HG02840 (cell line): ENCODE measurements at regions not wholly inside any gene's neighbourhood (a gene's known extent, or its start where the extent isn't known, plus 50 kb on each side); places are given as distances from the start of the nearest gene placed in this dataset.
"Not testable (repeated sequence)": the region's sequence is repeated elsewhere in the genome, so short reads cannot be mapped to it uniquely, and the experiment has no call there.

Source experiments
- ATAC-seq: cut with Tn5 transposase; IDR thresholded peaks from one replicate; pipeline ENCODE4 v1.9.1; 2021; ENCODE audit warnings: mild to moderate bottlenecking, moderate library complexity, moderate number of reproducible peaks; ENCODE audit not compliant: unreplicated experiment, low FRiP score

DNA sequence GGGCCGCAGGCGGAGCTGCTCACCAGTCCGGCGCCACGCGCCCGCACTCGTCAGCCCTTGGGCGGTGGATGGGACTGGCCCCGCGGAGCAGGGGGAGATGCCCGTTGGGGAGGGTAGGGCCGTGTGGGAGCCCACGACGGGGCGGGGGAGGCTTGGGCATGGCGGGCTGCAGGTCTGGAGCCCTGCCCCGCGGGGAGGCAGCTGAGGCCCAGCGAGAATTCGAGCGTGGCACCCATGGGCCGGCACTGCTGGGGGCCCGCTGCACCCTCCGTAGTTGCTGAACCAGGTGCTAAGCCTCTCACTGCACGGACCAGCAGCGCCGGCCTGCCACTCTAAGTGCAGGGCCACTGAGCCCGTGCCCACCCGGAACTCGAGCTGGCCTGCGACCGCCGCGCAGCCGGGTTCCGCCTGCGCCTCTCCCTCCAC lies 182.4 kb upstream of the ERBB4 start:
- no peak for ATAC-seq

DNA sequence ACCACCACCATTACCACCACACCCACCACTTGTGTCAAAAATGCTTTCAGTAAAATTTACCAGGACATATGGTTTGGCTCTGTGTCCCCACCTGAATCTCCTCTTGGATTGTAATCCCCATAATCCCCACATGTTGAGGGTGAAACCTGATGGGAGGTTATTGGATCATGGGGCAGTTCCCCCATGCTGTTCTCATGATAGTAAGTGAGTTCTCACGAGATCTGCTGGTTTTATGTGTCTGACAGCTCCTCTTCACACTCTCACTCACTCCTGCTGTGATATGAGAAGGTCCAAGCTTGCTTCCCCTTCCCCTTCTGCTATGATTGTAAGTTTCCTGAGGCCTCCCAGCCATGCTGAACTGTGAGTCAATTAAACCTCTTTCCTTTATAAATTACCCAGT lies 176.8 kb upstream of the ERBB4 start:
- ATAC-seq = not testable (repeated sequence)

DNA sequence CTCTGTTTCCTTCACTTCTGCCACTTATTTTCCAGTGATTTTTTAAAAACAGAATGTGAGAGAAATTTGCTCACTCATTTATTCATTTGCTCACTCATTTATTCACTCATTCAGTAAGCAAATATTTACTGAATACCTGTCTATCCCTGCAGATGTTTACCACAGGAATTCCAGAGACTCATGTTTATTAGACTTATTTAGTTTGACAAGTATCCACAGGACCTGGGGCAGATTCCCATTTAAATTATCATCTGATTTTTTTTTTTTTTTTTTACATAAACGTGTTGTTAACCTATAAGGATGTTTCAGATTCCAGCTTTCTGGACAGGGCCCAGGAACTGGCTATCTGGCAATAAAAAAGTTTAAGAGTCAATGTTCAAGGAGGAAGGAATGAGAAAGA lies 175.1 kb upstream of the ERBB4 start:
- no peak for ATAC-seq

DNA sequence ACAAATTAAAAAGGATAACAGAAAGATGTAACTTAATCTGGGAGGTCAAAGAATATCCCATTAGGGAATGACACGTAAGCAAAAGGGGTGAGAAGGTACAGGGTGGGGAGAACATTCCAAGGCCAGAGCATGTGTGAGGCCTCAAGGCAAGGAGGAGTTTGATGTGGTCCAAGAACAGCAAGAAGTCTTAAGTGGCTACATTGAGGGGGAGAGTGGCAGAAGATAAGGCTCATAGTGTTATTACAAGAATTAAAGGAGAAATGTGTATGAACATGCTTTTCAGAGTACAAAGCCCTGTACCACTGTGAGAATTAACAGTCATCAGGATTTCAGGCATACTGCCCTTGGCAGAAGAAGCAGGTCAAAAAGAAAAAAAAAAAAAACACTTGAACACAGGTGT lies 174.4 kb upstream of the ERBB4 start:
- no peak for ATAC-seq

DNA sequence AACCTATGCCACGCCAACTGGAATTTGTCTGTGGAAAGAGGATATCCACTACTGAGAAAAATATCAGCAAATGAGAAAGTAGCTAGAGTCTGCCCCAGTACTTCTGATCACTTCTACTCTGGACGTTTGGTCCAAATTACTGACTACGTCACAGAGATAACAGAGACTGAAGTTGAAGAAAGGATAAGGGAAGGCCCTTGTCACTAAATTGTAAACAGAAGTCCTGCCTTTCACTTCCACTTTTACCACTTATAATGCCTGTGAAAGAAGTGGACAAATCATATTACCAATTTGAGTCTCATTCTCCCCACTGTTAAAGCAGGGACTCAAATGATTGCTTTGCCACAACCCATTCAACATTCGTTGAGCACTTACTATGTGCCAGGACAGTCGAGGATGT lies 173.9 kb upstream of the ERBB4 start:
- ATAC-seq = no peak

DNA sequence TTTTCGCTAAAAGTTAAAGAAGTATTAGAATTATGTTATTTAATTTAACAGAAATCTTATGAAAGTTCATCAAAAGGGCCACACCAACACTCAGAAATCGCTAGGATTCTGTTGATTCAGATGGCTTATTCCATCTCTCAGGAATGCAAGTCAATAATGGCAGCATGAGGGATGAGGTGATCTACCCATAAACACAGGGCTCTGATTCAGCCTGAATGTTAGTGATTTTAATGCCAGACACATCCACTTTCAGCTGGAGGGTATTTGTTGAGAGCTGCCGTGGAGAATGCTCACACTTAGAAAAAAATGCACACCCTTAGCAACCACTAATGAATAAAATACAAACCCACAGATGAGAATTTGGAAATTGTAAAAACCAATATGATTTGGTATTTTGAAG lies 173.3 kb upstream of the ERBB4 start:
- no peak for ATAC-seq

DNA sequence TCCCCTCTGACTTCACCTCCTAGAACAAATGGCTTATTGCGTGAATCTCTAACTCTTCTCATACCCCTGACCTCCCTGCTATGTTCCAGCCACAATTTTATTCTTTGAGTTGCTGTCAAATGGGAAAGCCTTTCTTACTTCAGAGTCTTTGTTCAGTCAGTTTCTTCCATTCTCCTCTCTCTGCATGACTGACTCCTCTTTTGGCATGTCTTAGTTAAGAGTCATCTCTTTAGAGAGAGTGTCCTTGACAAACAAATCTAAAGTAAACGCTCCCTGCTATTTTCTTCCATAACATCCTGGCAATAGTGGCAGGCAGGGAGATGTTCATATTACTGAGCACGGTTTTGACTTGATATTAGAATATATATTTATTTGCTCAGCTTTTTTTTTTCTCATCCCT lies 170.7 kb upstream of the ERBB4 start:
- no peak for ATAC-seq

DNA sequence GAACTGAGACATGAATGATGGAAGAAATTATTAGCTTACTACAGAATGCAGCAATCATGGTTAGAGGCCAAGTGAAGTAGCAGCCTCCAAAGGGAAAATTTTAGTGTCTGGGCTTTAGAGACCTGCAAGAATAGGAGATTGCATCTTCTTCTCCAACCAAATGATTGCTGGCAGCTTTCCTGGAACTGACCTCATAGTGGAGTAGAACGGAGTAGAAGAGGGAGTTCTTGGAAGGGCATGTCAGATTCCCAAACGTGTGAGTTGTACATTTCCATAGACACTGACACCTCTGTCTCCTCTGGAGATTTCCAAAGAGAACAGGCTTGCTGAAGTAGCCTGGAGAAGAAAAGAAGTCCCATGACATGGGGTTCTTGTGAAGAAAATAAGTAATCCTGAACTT lies 169.8 kb upstream of the ERBB4 start:
- ATAC-seq = no peak

DNA sequence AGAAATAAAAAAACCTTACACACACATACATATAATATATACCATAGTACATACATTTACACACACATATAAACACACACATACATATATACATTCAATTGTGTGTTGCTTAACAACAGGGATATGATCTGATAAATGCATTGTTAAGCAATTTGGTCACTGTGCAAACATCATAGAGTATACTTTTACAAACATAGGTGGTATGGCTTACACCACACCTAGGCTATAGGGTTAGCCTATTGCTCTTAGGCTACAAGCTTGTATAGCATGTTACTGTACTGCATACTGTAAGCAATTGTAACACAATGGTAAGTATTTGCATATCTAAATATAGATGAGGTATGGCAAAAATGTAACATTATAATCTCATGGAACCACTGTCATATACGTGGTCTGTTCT lies 156.8 kb upstream of the ERBB4 start:
- no peak for ATAC-seq

DNA sequence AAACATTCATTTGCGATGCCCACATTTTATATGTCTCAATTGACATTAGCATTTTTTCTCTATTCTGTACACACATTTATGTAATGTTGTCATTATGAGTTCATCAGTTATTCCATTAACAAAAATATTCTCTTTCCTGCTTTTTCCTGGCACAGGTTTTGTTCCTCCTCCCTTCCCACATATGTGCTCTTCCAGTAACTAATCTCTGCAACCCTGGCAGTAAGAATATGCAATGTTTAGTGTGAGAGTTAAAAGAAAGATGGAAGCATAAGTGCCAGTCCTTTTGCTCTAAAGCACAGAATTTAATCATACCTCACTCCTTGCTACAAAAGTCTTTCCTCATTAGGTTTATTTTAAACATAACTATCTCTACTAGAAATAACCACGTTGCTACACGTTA lies 155.8 kb upstream of the ERBB4 start:
- no peak for ATAC-seq

DNA sequence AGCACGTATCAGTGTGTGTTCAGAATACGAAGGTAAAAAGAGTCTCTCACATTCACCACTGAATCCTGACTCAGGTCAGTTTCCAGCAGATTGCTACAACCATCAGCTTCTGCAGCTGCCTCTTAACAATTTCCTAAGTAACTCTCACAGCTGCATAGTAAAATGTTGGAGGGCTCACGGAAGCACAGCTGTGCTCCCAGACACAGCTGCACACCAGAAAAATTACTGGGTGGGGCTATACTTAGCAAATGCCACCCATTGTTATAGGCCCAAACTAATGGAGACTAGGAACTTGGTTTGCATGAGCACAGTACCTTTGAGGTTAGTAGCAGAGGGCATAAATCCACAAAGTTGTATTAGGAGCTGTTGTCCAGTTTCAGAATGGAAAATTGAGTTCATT lies 153.9 kb upstream of the ERBB4 start:
- ATAC-seq = no peak

DNA sequence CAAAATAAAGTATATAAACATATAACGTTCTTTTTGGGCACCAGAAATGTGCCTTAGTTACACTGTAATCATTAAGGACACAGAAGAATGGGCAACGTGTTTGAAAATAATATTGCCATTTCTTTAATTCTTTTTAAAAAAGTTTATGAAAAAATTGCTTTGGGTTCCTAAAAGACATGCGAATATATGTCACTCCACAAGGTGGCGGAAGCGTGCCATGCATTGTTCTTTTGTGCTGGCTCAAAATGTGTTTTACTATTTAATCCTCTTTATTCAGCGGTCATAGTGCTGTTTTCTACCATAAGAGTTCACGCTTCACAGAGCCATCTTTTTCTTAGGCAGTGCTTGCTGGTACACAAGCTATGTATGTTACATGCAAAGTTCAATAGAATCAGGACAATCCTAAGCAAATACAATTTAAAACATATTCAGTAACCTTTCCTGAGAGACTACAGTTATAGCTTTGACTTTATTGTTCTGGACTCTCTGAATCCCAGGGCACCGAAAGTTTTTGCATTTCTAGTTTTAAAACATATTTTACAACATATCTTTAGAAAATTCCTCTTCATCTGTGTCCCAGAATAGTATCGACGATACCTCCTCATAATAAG lies 147.8 kb upstream of the ERBB4 start:
- no peak for ATAC-seq

DNA sequence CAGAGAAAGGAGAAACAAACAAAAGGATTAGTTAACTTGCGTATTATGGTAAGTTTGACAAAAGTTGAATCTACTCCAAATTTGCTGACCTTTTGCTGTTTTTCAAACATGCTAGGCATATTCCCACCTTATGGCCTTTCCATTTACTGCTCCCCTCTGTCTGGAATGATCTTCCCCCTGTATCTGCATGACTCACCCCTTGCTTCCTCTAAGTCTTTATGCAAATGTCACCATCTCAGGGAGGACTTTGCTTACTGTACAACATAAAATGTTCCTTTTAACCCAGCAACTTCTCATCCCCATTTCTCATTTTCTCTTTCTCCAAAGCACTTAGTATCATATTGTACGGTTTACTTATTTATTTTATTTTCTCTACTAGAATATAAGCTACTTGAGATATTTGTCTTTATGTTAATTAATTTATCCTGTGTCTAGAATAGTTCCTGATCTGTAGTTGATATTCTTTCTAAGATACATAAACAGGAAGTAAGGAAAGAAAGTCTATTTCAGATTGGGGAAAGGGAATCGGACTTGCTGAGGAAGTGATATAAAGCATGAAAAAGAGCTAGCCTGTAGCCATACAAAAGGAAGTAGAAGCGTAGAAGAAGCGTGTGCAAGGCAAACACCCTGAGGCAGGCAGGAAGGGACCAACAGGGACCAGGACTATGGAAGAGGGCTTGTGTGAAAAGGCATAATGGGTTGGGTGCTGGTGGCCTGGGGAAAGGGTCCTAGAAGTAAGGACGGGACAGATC lies 144.9 kb upstream of the ERBB4 start:
- no peak for ATAC-seq

DNA sequence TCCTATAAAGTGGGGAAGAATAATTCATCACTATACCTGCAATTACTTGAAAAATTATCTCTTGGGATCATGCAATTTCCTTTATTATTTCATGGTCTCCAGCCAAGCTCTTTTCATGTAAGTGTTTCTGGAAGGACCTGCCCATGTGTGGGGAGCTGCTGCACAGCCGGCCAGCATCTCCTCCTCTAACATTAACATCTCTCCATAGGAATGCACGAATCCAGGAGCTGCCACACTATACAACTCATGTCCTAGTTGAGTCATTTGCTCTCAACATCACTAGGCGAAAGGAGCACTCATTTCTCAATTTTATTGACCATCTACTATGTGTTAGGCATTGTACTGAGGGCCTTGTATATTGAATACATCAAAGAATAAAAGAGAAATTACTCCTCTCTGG lies 144.3 kb upstream of the ERBB4 start:
- no peak for ATAC-seq

DNA sequence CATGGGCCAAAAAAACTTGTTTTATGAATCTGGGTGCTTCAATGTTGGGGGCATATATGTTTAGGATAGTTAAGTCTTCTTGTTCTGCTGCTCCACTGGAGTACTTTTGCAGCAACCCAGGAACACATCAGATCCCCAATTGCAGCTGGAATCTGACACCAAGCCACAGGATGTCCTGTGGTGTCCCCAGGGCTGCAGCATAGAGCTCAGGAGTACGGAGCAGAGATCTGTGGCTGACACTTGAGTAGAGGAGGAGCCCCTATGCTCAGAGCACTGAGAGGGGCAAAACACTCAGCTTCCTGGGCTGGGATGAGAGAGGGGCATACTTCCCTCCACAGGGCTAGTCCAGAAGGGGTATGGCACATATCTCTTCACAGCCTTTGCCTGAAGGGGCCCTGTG lies 138.9 kb upstream of the ERBB4 start:
- ATAC-seq = no peak

DNA sequence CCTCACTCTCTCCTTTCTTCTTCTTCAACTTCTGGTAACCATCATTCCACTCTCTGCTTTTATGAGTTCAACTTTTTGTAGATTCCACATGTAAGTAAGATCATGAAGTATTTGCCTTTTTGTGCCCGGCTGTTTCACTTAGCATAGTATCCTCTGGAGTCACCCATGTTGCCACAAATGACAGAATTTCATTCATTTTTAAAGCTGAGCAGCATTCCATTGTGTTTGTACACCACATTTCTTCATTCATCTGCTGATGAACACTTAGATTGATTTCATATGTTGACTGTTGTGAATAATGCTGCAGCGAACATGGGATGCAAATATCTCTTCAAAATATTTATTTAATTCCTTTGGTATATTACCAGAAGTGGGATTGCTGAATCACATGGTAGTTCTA lies 133.6 kb upstream of the ERBB4 start:
- ATAC-seq = no peak

DNA sequence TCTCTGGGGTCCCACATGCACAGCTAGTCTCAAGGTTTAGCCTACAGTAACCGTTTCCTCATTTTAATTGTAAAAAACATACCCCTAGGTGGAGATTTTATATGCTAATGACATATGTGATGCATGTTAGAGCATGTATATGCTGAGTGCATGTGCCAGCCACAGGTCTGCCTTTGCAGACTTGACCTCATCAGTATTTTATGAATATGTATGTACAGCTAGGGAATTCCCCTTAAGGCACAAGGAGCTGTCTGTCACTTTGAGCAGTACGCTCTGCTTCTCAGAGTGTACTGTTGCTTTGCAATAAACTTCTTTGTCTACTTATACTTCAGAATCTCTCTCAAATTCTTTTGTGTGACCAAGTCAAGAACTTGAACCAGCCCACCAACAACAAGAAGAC lies 131.2 kb upstream of the ERBB4 start:
- ATAC-seq = no peak

DNA sequence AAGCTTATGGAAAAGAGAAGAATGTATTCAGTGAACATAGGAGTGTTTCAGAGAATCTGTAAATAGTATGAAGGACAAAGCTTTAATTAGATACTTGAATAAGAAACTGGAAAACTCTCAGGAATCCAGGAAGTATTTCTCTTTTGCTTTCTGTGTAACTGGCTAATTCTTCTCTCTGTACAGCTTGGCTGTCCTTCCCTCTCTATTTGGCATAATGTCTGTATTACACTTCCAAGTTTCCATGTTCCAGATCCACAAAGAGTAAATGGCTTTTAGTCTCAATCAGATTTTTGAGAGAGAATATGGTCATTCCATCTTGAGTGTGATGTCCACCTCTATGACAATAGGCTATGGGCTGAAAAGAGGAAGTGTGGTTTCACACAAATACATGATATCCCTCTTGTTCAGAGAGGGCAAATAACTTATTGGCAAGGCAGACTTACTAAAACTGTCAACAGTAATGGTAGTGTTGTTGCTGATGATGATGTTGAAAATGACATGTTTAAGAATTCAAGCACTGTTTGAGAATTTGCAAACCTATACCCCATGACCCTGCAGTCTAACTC lies 129.2 kb upstream of the ERBB4 start:
- no peak for ATAC-seq

DNA sequence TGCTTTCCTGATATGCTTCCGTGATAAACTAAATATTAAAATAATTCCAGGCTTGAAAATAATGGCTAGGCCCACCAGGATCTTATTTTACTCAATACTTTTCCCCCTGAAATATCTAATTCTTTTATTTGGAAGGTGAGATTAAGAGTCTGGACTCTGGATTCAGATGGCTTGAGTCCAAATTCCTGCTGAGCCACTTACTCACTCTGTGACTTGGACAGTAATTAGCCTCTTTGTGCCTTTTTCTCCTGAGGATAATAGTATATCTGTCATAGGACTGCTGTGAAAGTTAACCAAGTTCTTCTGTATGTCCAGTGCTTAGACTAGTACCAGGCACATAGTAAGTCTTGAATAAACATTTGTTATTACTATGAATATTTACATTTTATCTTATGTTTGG lies 127.3 kb upstream of the ERBB4 start:
- ATAC-seq = no peak

DNA sequence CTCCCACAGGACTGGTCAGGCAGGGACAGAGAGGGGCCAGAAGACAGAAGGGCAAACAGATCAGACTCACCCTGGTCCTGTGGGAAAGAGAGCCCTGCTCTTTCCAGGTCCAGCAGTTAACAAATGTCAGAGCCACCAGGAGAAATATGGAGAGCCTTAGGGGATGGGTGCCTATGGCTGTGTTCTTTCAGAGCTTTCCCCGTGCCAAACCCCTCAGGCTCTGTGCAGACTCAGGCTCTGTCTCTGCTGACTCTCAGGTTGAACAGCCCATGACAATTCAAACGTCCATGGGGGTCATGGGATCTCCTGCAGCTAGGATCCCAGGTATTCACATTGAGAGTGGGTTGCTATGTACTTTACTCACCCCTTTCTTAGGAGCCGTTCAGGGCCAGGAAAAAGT lies 120.8 kb upstream of the ERBB4 start:
- no peak for ATAC-seq

DNA sequence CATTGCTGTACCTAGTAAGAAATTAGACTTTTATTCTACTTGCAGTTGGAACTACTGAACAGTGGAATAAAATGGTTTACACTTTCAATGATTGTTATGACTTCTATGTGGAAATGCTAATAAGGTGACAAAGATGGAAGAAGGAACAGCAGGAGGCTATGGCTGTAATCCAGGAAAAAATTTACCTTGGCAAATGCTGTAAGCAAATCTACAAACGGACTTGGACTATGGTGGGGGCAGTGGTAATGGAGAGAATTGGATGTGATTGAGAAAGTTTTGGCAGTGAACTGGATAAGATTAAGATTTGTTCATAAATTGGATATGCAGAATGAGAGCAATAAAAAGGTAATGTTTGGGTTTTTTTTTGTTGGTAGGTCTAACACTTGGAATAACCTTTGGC lies 111.0 kb upstream of the ERBB4 start:
- no peak for ATAC-seq

DNA sequence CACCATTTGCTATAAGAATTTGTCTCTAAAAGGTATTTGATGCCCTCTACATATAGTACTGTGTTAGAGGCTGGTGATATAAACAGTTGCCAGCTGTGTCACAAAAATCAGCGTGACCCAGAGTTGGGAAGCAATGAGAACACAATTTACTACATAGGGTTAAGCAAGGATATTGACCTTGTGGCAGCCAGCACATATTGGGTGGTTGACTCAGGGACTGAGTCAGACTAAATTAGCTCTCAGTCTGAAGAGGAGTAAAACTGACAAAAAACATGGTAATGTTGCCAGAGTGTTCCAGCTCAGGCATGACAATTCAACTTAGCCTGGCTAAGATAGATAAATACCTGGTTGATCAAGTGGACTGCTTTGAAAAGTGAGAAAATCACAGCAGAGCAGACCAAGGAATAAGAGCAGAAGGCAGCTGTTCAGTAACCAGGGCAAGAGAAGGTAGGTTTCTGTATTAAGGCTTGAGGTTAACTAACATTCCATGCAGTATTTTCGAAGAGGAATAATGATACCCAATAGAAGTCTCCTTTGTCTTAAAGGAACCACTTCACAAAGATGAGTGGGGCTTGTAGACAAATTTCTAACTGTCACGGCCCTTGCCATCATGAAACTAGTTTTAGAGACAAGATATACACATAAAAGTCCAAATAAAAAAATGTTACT lies 108.2 kb upstream of the ERBB4 start:
- no peak for ATAC-seq
